ENCODE measurements at regions not wholly inside any gene's neighbourhood (a gene's known extent, or its start where the extent isn't known, plus 50 kb on each side); places are given as distances from the start of the nearest gene placed in this dataset.

- TF ChIP-seq CTCF (conservative IDR thresholded peaks at IDR 0.05; ENCODE audit: low read depth, low read length) = no peak
- TF ChIP-seq EZH2 (IDR thresholded peaks at IDR 0.05; ENCODE audit: low read length, unreplicated experiment) = no peak
Observed at GRCh38 chr15:47299846-47300434, 417.4 kb upstream of the SEMA6D start.

All from PC-3 (cell line).